Mesenchymal stem cell (in vitro differentiated cells and primary cell): ENCODE measurements at regions not wholly inside any gene's neighbourhood (a gene's known extent, or its start where the extent isn't known, plus 50 kb on each side); places are given as distances from the start of the nearest gene placed in this dataset.

Experiments used
- DNase-seq: peaks from one replicate; pipeline ENCODE4 v3.0.0-alpha.2; 2013
- H2AFZ ChIP-seq: one replicate; pipeline ENCODE4 v1.6.1; 2013; ENCODE audit warnings: low read depth, mild to moderate bottlenecking, control low read depth, inconsistent platforms, low read length, moderate library complexity
- H2AK5ac ChIP-seq: 2 replicates; pipeline ENCODE4 v1.6.1; 2013; ENCODE audit warnings: low read length, moderate library complexity, mild to moderate bottlenecking, inconsistent platforms; ENCODE audit not compliant: severe bottlenecking
- H2BK120ac ChIP-seq: one replicate; pipeline ENCODE4 v1.6.1; 2013; ENCODE audit warnings: low read depth, mild to moderate bottlenecking, inconsistent platforms, low read length, moderate library complexity
- H2BK12ac ChIP-seq, 2 experiments: one replicate each; pipeline ENCODE4 v1.6.1; 2013; ENCODE audit warnings: inconsistent platforms in 2 of 2, low read length in 2 of 2, mild to moderate bottlenecking in 2 of 2, moderate library complexity in 2 of 2, control low read depth in 1 of 2
- H2BK15ac ChIP-seq: one replicate; pipeline ENCODE4 v1.6.1; 2013; ENCODE audit warnings: mild to moderate bottlenecking, low read depth, inconsistent platforms; ENCODE audit not compliant: poor library complexity, severe bottlenecking
- H2BK5ac ChIP-seq: 2 replicates; pipeline ENCODE4 v1.6.1; 2013; ENCODE audit warnings: low read depth, mild to moderate bottlenecking, low read length, control low read depth, inconsistent platforms; ENCODE audit not compliant: poor library complexity, severe bottlenecking
- H3K14ac ChIP-seq, 2 experiments: one replicate each; pipeline ENCODE4 v1.6.1; 2013; ENCODE audit warnings: inconsistent platforms in 2 of 2, low read length in 2 of 2, control low read depth in 1 of 2, mild to moderate bottlenecking in 1 of 2, moderate library complexity in 1 of 2
- H3K18ac ChIP-seq, 2 experiments: one replicate each; pipeline ENCODE4 v1.6.1; 2013; ENCODE audit warnings: inconsistent platforms in 2 of 2, low read length in 2 of 2, control low read depth in 1 of 2, low read depth in 1 of 2, mild to moderate bottlenecking in 1 of 2
- H3K23ac ChIP-seq, 2 experiments: one replicate each; pipeline ENCODE4 v1.6.1; 2013; ENCODE audit warnings: inconsistent platforms in 2 of 2, low read length in 2 of 2, mild to moderate bottlenecking in 2 of 2, moderate library complexity in 2 of 2, control low read depth in 1 of 2
- H3K27ac ChIP-seq: 2 replicates; pipeline ENCODE4 v1.5.1; 2013; ENCODE audit warnings: mild to moderate bottlenecking, moderate library complexity, low read length, control low read depth, inconsistent platforms; ENCODE audit not compliant: poor library complexity, severe bottlenecking
- H3K27me3 ChIP-seq, 2 experiments: 2 replicates each; pipeline versions ENCODE4 v1.6.1 to v1.7.0; 2013; ENCODE audit warnings: low read length in 2 of 2, mild to moderate bottlenecking in 2 of 2, moderate library complexity in 2 of 2, control low read depth in 1 of 2, inconsistent platforms in 1 of 2; ENCODE audit not compliant: control insufficient read depth in 1 of 2, insufficient read depth in 1 of 2
- H3K36me3 ChIP-seq, 2 experiments: 2 replicates each; pipeline versions ENCODE4 v1.6.1 to v1.7.0; 2013; ENCODE audit warnings: low read length in 2 of 2, control low read depth in 1 of 2, inconsistent platforms in 1 of 2, low read depth in 1 of 2, mild to moderate bottlenecking in 1 of 2; ENCODE audit not compliant: insufficient read depth in 2 of 2, control insufficient read depth in 1 of 2
- H3K4ac ChIP-seq, 2 experiments: one replicate each; pipeline ENCODE4 v1.6.1; 2013; ENCODE audit warnings: inconsistent platforms in 2 of 2, low read length in 2 of 2, mild to moderate bottlenecking in 2 of 2, moderate library complexity in 2 of 2, control low read depth in 1 of 2, low read depth in 1 of 2
- H3K4me1 ChIP-seq: 2 replicates; pipeline ENCODE4 v1.6.1; 2013; ENCODE audit warnings: low read depth, low read length, control low read depth; ENCODE audit not compliant: control insufficient read depth, insufficient read depth
- H3K4me2 ChIP-seq: 2 replicates; pipeline ENCODE4 v1.6.1; 2013; ENCODE audit warnings: low read length, mild to moderate bottlenecking, inconsistent platforms; ENCODE audit not compliant: poor library complexity, severe bottlenecking
- H3K4me3 ChIP-seq, 2 experiments: 2 replicates each; pipeline versions ENCODE4 v1.5.1 to v1.7.0; 2013; ENCODE audit warnings: low read length in 2 of 2, mild to moderate bottlenecking in 2 of 2, control low read depth in 1 of 2, low read depth in 1 of 2; ENCODE audit not compliant: insufficient read depth in 1 of 2
- H3K79me1 ChIP-seq: replicated peaks from 2 replicates; pipeline ENCODE4 v1.6.1; 2013; ENCODE audit warnings: mild to moderate bottlenecking, control low read depth, low read length, inconsistent platforms; ENCODE audit not compliant: poor library complexity, severe bottlenecking
- H3K9ac ChIP-seq: 2 replicates; pipeline ENCODE4 v1.7.0; 2013; ENCODE audit warnings: mild to moderate bottlenecking, low read length, moderate library complexity
- H3K9me3 ChIP-seq: 2 replicates; pipeline ENCODE4 v1.7.0; 2013; ENCODE audit warnings: mild to moderate bottlenecking, low read length; ENCODE audit not compliant: control insufficient read depth
- H4K8ac ChIP-seq: one replicate; pipeline ENCODE4 v1.6.1; 2013; ENCODE audit warnings: inconsistent platforms, mild to moderate bottlenecking, low read length, moderate library complexity
- H4K91ac ChIP-seq: one replicate; pipeline ENCODE4 v1.6.1; 2013; ENCODE audit warnings: mild to moderate bottlenecking, low read length, inconsistent platforms
- WGBS: methylation state at CpG from one replicate; pipeline ENCODE4 v1.1.7; 2013; ENCODE audit warnings: mixed read lengths; 5-methylcytosine and 5-hydroxymethylcytosine counted together

DNA sequence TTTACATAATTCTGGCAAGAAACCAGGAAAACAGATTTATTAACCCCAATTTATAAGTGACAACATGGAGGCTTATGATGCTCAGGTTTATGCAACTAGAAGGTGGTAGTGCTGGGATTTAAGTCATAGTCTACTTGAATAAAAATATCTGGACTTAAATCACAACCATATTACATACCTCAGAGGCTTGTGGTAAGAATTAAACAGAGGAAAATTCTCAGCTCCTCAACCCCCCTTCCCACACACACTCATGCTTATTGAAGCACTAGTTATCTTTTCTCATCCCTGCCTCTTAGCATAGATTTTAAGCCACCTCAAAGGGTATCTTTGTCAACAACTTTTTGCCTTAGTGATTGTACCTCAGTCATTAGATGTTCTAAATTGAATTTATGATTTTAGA, 731.0 kb downstream of the PRELID2 start:
- H3K4me3 ChIP-seq = no peak overlapping the region

GRCh38 chr5:145101246-145101645, 733.9 kb downstream of the PRELID2 start:
- Histone ChIP-seq H3K27ac (no peak overlapping the region), H3K27me3 (no peaks in the 10 kb centered on the region)

More for the DNA sequence above, 731.0 kb downstream of the PRELID2 start:
- no peak overlapping the region for H2BK5ac ChIP-seq
- no peak overlapping the region for H2AFZ ChIP-seq
- no peak overlapping the region for H2BK15ac ChIP-seq
- no peak overlapping the region for H3K4ac ChIP-seq
- H3K27me3 ChIP-seq = no peaks in the 10 kb centered on the region
- H4K8ac ChIP-seq = no peak overlapping the region
- no peaks in the 10 kb centered on the region for H3K79me1 ChIP-seq
- H2AK5ac ChIP-seq = no peak overlapping the region
- no peak overlapping the region for H3K23ac ChIP-seq
- H2BK120ac ChIP-seq = no peak overlapping the region
- no peak overlapping the region for H3K4me2 ChIP-seq
- H3K36me3 ChIP-seq = no peaks in the 10 kb centered on the region
- H2BK12ac ChIP-seq = no peak overlapping the region
- no peaks in the 10 kb centered on the region for H3K4me1 ChIP-seq
- no peak overlapping the region for H3K14ac ChIP-seq
- no peaks in the 10 kb centered on the region for H3K9me3 ChIP-seq
- H4K91ac ChIP-seq = no peak overlapping the region
- H3K27ac ChIP-seq = no peak overlapping the region
- no peak for DNase-seq
- H3K9ac ChIP-seq = no peak overlapping the region
- H3K18ac ChIP-seq = no peak overlapping the region

DNA sequence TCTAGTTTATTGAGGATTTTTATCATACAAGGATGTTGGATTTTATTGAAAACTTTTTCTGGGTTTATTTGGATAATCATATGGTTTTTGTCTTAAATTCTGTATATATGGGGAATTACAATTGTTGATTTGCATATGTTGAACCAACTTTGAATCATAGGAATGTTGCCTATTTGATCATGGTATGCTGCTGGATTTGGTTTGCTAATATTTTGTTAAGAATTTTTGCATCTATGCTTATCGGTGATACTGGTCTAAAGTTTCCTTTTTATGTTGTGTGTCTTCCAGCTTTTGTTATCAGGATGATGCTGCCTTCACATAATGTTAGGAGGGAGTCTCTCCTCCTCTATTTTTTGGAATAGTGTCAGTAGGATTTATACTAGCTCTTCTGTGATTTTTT, 745.0 kb downstream of the PRELID2 start:
- H2AFZ ChIP-seq = no peak overlapping the region

More at GRCh38 chr5:145101246-145101645, 733.9 kb downstream of the PRELID2 start:
- Histone ChIP-seq H2AFZ (no peak overlapping the region), H3K18ac (no peak overlapping the region), H2BK5ac (no peak overlapping the region), H3K4me3 (no peak overlapping the region), H4K8ac (no peak overlapping the region), H2BK120ac (no peak overlapping the region), H2AK5ac (no peak overlapping the region), H3K36me3 (no peaks in the 10 kb centered on the region), H2BK12ac (no peak overlapping the region), H3K4me2 (no peak overlapping the region), H3K9me3 (no peaks in the 10 kb centered on the region), H2BK15ac (no peak overlapping the region), H3K23ac (no peak overlapping the region), H3K14ac (no peak overlapping the region), H3K4ac (no peak overlapping the region), H4K91ac (no peak overlapping the region), H3K79me1 (no peaks in the 10 kb centered on the region), H3K9ac (no peak overlapping the region), H3K4me1 (no peaks in the 10 kb centered on the region)
- no peak for DNase-seq
- WGBS = 100% methylated on average over 1 of the region's 3 CpGs

DNA sequence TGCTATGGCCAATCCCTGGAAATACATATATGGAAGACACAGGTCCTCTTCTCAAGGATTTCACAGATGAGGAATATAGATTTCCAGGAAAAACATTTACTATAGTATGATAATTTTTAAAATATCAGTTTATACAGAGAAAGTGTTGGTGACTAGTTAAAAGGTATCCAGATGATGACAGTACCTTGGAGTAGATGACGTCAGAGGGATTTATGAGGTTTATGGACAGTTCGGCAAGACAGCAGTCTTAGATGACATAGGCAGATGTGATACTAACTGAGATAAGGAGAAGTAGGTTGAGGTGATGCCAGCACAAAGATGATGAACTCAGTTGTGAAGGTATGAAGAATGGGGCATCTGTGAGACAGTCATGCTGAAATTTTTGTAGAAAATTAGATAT, 750.3 kb downstream of the PRELID2 start:
- H2BK5ac ChIP-seq = no peak overlapping the region
- no peak overlapping the region for H3K4me2 ChIP-seq
- peaks cover under 1% of the 10 kb centered on the region for H3K9me3 ChIP-seq
- 95% methylated on average over 2 of the region's 2 CpGs for WGBS
- H2AFZ ChIP-seq = no peak overlapping the region
- no peak overlapping the region for H3K4ac ChIP-seq
- H3K27ac ChIP-seq = no peak overlapping the region
- H2BK120ac ChIP-seq = no peak overlapping the region
- H3K18ac ChIP-seq = no peak overlapping the region
- no peak overlapping the region for H4K91ac ChIP-seq
- no peak overlapping the region for H3K23ac ChIP-seq
- no peak overlapping the region for H2AK5ac ChIP-seq
- no peak overlapping the region for H2BK15ac ChIP-seq
- no peaks in the 10 kb centered on the region for H3K4me1 ChIP-seq
- DNase-seq = no peak
- H3K14ac ChIP-seq = no peak overlapping the region
- H3K79me1 ChIP-seq = no peaks in the 10 kb centered on the region
- no peaks in the 10 kb centered on the region for H3K36me3 ChIP-seq
- no peaks in the 10 kb centered on the region for H3K27me3 ChIP-seq
- no peak overlapping the region for H2BK12ac ChIP-seq
- H4K8ac ChIP-seq = no peak overlapping the region
- no peak overlapping the region for H3K9ac ChIP-seq
- no peak overlapping the region for H3K4me3 ChIP-seq

More for the DNA sequence above, 745.0 kb downstream of the PRELID2 start:
- no peak overlapping the region for H3K27ac ChIP-seq
- H3K23ac ChIP-seq = no peak overlapping the region
- no peak overlapping the region for H2BK12ac ChIP-seq
- H4K91ac ChIP-seq = no peak overlapping the region
- H2AK5ac ChIP-seq = no peak overlapping the region
- no peaks in the 10 kb centered on the region for H3K27me3 ChIP-seq
- no peak overlapping the region for H2BK5ac ChIP-seq
- H3K79me1 ChIP-seq = no peaks in the 10 kb centered on the region
- H2BK120ac ChIP-seq = no peak overlapping the region
- H2BK15ac ChIP-seq = no peak overlapping the region
- no peak overlapping the region for H3K14ac ChIP-seq
- H4K8ac ChIP-seq = no peak overlapping the region
- H3K9me3 ChIP-seq = peaks cover 9% of the 10 kb centered on the region
- H3K4me2 ChIP-seq = no peak overlapping the region
- H3K4me1 ChIP-seq = no peaks in the 10 kb centered on the region
- WGBS = 100% methylated on average over 1 of the region's 1 CpG
- no peak overlapping the region for H3K4ac ChIP-seq
- no peak for DNase-seq
- no peak overlapping the region for H3K4me3 ChIP-seq
- H3K9ac ChIP-seq = no peak overlapping the region
- no peak overlapping the region for H3K18ac ChIP-seq
- H3K36me3 ChIP-seq = no peaks in the 10 kb centered on the region
